Karpas-422 (cell line): ENCODE measurements at regions not wholly inside any gene's neighbourhood (a gene's known extent, or its start where the extent isn't known, plus 50 kb on each side); places are given as distances from the start of the nearest gene placed in this dataset.

ENCODE experiments used
- DNase-seq: peaks from one replicate; pipeline ENCODE4 v3.0.0-alpha.2; 2015
- H2AFZ ChIP-seq: fragments of 200-600 bp; sonication (generic); 2 replicates; pipeline ENCODE4 v1.6.1; 2014; ENCODE audit warnings: antibody characterized with exemption, low read length, mixed read lengths
- H3K27ac ChIP-seq: fragments of 200-600 bp; sonication (generic); 2 replicates; pipeline ENCODE4 v1.5.1; 2014; ENCODE audit warnings: mild to moderate bottlenecking, low read length, moderate library complexity
- H3K27me3 ChIP-seq: fragments of 200-600 bp; sonication (generic); 2 replicates; pipeline ENCODE4 v1.6.1; 2014; ENCODE audit warnings: low read length, mixed read lengths
- H3K36me3 ChIP-seq: fragments of 200-600 bp; sonication (generic); 2 replicates; pipeline ENCODE4 v1.6.1; 2014; ENCODE audit warnings: low read length, mixed read lengths; ENCODE audit not compliant: insufficient read depth
- H3K4me1 ChIP-seq: fragments of 200-600 bp; sonication (generic); 2 replicates; pipeline ENCODE4 v1.6.1; 2014; ENCODE audit warnings: mild to moderate bottlenecking, low read length, mixed read lengths
- H3K4me2 ChIP-seq: fragments of 200-600 bp; sonication (generic); 2 replicates; pipeline ENCODE4 v1.6.1; 2014; ENCODE audit warnings: low read length, low read depth, mild to moderate bottlenecking; ENCODE audit not compliant: poor library complexity, severe bottlenecking
- H3K4me3 ChIP-seq: fragments of 200-600 bp; sonication (generic); 2 replicates; pipeline ENCODE4 v1.5.1; 2014; ENCODE audit warnings: mild to moderate bottlenecking, antibody characterized with exemption, low read length, mixed read lengths
- H3K79me2 ChIP-seq: fragments of 200-600 bp; sonication (generic); 2 replicates; pipeline ENCODE4 v1.6.1; 2014; ENCODE audit warnings: mild to moderate bottlenecking, low read length, mixed read lengths
- H3K9ac ChIP-seq: fragments of 200-600 bp; sonication (generic); 2 replicates; pipeline ENCODE4 v1.6.0; 2014; ENCODE audit warnings: low read length
- H3K9me2 ChIP-seq: fragments of 200-600 bp; sonication (generic), shearing (Covaris generic); replicated peaks from 2 replicates; pipeline ENCODE4 v1.6.0; 2014; ENCODE audit warnings: mild to moderate bottlenecking, low read length, moderate library complexity; ENCODE audit not compliant: insufficient read depth
- H3K9me3 ChIP-seq: fragments of 300-700, 200-600 bp; sonication (generic); 2 replicates; pipeline ENCODE4 v1.6.1; 2014; ENCODE audit warnings: low read length, mixed read lengths
- H4K20me1 ChIP-seq: fragments of 200-600 bp; sonication (generic); 2 replicates; pipeline ENCODE4 v1.6.1; 2014; ENCODE audit warnings: mild to moderate bottlenecking, antibody characterized with exemption, low read length, low read depth; ENCODE audit not compliant: insufficient read depth

DNA sequence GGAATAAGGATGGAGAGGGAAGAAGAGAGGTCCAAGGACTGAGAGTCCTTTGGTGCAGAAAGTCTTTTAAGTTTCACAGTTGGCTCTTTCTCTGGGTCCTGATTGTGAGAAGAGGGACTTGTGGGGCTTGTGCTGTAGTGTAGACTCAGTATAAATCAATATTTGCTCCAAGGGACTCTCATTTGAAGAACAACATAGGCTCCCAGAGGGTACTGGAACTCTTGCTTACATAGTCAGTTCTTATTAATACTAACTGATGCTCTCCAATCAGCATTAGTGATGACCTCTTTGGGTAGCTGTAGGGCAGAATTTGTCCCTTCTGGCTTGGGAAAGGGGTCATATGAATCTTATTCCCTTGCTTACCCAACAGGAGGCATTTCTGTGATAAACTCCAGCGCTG lies 62.5 kb upstream of the CXCL14 start:
- no peaks in the 10 kb centered on the region for H3K4me1 ChIP-seq
- no peak overlapping the region for H3K4me2 ChIP-seq
- DNase-seq: no peak
- H3K9me3 ChIP-seq: no peaks in the 10 kb centered on the region
- no peak overlapping the region for H3K27ac ChIP-seq
- no peak overlapping the region for H3K4me3 ChIP-seq
- no peak overlapping the region for H3K9ac ChIP-seq
- H3K79me2 ChIP-seq: no peaks in the 10 kb centered on the region
- no peaks in the 10 kb centered on the region for H3K36me3 ChIP-seq
- H3K9me2 ChIP-seq: no peaks in the 10 kb centered on the region
- no peaks in the 10 kb centered on the region for H4K20me1 ChIP-seq
- H2AFZ ChIP-seq: no peak overlapping the region
- no peaks in the 10 kb centered on the region for H3K27me3 ChIP-seq

DNA sequence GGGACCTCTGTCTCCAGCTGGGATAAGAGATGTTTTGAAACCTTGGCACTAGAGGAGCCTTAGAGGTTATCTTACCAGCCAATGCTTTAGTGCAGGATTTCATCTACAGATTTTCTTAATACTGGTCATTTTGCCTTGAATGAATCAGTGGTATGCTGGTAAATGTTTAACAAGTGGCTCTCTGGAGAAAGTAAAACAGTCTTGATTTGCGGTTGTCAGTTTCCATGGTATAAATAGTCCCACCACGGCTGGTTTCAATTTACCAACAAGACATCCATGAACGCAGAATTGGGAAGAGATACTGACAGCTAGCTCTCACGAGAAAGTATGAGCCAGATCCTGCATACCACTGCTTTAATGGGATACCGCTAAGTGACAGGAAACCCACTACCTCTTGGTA lies 56.7 kb upstream of the CXCL14 start:
- H3K27me3 ChIP-seq: no peaks in the 10 kb centered on the region
- no peaks in the 10 kb centered on the region for H3K36me3 ChIP-seq
- H3K4me2 ChIP-seq: no peak overlapping the region
- no peak overlapping the region for H2AFZ ChIP-seq
- H3K79me2 ChIP-seq: no peaks in the 10 kb centered on the region
- no peak overlapping the region for H3K27ac ChIP-seq
- no peak for DNase-seq
- no peak overlapping the region for H3K9ac ChIP-seq
- no peaks in the 10 kb centered on the region for H3K4me1 ChIP-seq
- H3K9me2 ChIP-seq: no peaks in the 10 kb centered on the region
- no peak overlapping the region for H3K4me3 ChIP-seq
- H4K20me1 ChIP-seq: no peaks in the 10 kb centered on the region
- H3K9me3 ChIP-seq: no peaks in the 10 kb centered on the region

DNA sequence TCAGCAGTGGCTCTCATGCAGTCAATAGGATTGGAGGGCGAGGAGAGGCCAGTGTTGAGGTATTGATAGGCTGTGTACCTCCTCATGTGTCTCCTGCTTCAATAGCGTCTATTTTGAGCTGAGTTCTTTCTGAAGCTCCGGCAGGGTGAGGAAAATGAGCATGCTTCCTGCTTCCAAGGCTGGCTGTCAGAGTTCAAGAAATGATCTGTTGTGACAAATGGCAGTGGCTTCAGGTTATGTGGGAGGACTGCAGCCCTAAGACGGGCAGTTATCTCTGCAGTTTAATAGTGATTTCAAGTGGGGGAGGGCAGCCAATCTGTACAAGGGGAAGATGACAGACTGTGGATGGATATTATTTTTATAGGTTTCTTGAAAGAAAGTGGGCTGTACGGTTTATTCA lies 54.0 kb upstream of the CXCL14 start:
- Histone ChIP-seq H3K9ac (no peak overlapping the region), H3K9me2 (no peaks in the 10 kb centered on the region), H3K9me3 (no peaks in the 10 kb centered on the region), H3K4me1 (no peaks in the 10 kb centered on the region), H4K20me1 (no peaks in the 10 kb centered on the region), H2AFZ (no peak overlapping the region), H3K4me3 (no peak overlapping the region), H3K36me3 (no peaks in the 10 kb centered on the region), H3K79me2 (no peaks in the 10 kb centered on the region), H3K4me2 (no peak overlapping the region), H3K27ac (no peak overlapping the region), H3K27me3 (no peaks in the 10 kb centered on the region)
- DNase-seq: no peak

DNA sequence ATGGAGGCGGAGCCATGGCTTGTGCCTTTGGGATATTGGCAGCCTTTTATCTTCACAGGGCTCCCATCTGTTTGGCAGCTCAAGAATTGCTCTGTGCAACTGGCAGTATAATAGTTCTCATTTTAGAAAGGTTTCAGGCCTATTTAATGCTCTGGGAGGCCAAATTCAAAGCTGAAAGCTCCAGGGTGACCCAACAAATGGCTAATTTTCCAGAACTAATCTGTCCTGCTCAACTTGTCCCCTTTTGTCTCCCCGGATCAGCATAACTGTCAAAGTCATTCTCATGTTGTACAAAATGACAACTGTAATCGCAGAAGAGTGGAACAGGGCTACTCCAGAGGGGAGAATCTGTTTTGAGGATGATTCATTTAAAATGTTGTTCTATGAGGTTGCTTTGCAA lies 52.6 kb upstream of the CXCL14 start:
- no peaks in the 10 kb centered on the region for H3K36me3 ChIP-seq
- no peak overlapping the region for H3K4me3 ChIP-seq
- H4K20me1 ChIP-seq: no peaks in the 10 kb centered on the region
- no peaks in the 10 kb centered on the region for H3K4me1 ChIP-seq
- H2AFZ ChIP-seq: no peak overlapping the region
- H3K9ac ChIP-seq: no peak overlapping the region
- H3K27ac ChIP-seq: no peak overlapping the region
- no peak for DNase-seq
- no peak overlapping the region for H3K4me2 ChIP-seq
- no peaks in the 10 kb centered on the region for H3K79me2 ChIP-seq
- no peaks in the 10 kb centered on the region for H3K27me3 ChIP-seq
- no peaks in the 10 kb centered on the region for H3K9me3 ChIP-seq
- H3K9me2 ChIP-seq: no peaks in the 10 kb centered on the region

DNA sequence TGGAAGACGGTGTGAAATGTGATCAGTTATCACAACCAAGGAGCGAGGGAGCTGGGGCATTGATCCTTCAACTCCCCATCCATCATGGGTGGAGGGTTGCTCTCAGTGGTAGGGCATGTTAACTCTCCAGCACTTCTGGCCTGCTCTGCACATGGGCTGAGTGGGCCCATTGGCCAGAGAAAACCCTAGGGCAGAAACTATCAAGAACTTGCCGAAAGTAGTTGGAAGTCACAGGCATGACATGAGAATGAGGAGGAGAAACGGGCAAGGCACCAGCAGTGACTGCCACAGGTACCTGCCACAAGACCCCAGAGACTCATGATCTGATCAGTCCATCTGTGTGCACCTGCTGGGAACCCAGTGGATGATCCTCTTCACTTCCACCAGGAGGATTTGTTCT lies 50.9 kb upstream of the CXCL14 start:
- no peak for DNase-seq
- H3K9me2 ChIP-seq: no peaks in the 10 kb centered on the region
- H3K4me2 ChIP-seq: no peak overlapping the region
- H3K9me3 ChIP-seq: no peaks in the 10 kb centered on the region
- H2AFZ ChIP-seq: no peak overlapping the region
- no peaks in the 10 kb centered on the region for H3K27me3 ChIP-seq
- no peak overlapping the region for H3K9ac ChIP-seq
- no peaks in the 10 kb centered on the region for H3K4me1 ChIP-seq
- no peaks in the 10 kb centered on the region for H4K20me1 ChIP-seq
- H3K4me3 ChIP-seq: no peak overlapping the region
- H3K36me3 ChIP-seq: no peaks in the 10 kb centered on the region
- no peak overlapping the region for H3K27ac ChIP-seq
- H3K79me2 ChIP-seq: no peaks in the 10 kb centered on the region

DNA sequence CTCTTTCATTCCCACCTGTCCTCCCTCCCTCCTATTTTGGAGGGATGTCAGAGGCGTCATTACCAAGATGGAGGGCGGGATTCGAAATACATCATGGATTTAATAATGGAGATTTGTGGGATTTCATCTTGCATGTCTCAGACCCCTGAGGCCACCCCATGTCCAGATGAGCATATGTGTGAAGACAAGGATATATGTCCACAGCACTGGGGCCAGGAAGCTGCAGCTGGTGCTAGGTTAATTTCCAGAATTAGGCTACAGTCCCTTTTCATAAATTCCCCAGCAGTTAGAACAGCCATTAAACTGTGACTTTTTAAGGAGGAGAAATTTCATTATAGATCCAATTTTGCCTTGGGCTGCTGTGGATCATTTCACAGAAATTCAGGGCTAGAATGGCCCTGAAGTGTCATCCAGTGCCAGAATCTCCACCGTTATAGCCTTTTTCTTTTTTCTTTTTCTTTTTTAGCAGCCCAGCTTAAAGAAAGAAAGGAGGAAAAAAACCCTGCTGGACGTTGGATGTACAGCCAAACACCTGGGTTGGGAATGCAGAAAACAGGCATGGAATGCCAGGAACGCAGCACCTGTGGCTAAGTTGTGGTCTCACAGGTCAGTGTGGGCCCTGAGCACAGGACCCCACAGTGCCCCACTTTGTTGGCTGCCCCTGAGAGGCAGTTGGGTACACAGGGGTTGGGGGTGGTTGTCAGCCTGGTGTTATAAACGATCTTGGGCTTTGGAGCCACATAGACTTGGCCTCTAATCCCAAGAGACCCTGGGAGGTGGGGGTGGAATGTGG lies 50.2 kb upstream of the CXCL14 start:
- no peak overlapping the region for H3K4me3 ChIP-seq
- no peak overlapping the region for H3K27ac ChIP-seq
- no peaks in the 10 kb centered on the region for H4K20me1 ChIP-seq
- no peak overlapping the region for H3K4me2 ChIP-seq
- H3K36me3 ChIP-seq: no peaks in the 10 kb centered on the region
- no peaks in the 10 kb centered on the region for H3K4me1 ChIP-seq
- DNase-seq: no peak
- H3K79me2 ChIP-seq: no peaks in the 10 kb centered on the region
- no peaks in the 10 kb centered on the region for H3K27me3 ChIP-seq
- no peak overlapping the region for H2AFZ ChIP-seq
- no peak overlapping the region for H3K9ac ChIP-seq
- no peaks in the 10 kb centered on the region for H3K9me3 ChIP-seq
- no peaks in the 10 kb centered on the region for H3K9me2 ChIP-seq
